HG03280 (cell line): ENCODE measurements at regions not wholly inside any gene's neighbourhood (a gene's known extent, or its start where the extent isn't known, plus 50 kb on each side); places are given as distances from the start of the nearest gene placed in this dataset.

Experiments
- ATAC-seq: cut with Tn5 transposase; IDR thresholded peaks from one replicate; pipeline ENCODE4 v1.9.1; 2021; ENCODE audit warnings: mild to moderate bottlenecking, moderate library complexity; ENCODE audit not compliant: unreplicated experiment

DNA sequence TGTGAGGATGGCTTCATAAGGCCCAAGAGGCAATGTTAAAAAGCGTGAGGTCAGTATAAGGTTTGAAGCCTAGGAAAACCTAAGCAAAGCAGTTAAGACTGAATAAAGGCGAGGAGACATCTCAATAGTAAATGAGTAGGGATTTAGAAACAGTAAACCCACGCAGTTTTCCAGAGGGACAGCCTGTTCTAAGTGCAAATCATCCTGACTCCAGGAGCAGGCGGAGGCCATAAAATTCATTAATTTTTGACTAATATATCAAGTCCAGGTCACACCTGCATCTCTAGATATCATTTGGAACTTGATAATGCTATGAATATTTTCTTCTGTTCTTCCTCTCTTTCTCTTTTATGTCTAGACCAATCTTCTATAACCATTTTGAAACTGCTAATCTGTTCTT lies 597.0 kb upstream of the RGS18 start:
- no peak for ATAC-seq

DNA sequence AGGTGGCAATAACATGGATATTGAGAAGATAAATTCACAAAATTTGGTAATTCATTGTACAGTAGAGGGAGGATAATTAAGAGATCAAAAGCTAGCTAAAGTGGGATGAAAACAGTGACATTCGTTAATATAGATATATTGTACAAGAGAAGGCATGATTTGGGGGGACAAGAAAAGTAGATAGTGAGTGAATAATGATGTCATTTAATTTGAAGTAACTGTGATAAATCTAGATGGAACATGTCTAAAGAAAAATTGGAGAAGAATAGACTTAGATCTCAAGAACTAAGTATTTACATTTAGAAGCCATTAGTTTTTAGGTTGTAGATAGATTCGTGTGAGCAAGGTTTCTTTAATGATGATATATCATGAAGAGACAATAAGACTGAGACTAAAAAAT lies 594.0 kb upstream of the RGS18 start:
- no peak for ATAC-seq

DNA sequence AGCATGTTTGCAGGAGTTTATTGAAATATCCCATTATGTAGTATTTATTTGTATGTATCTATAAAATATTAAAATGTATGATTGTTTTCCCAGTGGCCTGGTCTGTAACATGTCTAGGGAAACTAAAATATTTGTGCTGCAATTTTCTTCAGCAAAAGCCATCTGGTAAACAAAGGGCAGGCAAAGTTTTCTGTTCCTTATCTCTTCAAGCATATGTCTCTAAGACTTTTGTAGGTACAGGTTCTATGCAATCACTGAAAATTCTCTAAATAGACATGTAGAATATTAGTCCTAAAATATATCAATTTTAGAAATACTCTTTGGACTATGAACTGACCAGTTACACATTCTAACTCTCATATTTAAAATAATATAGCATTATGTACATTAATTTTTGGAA lies 585.8 kb upstream of the RGS18 start:
- ATAC-seq: no peak

DNA sequence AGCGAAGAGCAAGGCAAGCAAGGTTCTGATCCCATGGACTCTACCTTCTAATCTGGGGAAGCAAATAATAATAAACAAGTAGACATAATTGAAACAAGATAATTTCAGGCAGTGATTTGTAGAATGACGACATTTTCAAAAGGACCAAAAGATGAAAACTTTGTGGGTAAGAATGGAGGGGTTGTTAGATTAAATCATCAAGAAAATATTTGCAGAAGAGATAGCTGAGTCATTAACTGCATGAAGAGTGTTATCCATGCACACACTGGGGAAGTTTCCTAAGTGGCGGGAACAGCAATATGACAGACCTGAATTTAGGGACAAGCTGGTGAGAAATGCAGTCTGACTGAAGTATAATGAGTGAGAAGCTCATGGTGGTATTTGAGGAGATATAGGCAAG lies 583.1 kb upstream of the RGS18 start:
- ATAC-seq: no peak

DNA sequence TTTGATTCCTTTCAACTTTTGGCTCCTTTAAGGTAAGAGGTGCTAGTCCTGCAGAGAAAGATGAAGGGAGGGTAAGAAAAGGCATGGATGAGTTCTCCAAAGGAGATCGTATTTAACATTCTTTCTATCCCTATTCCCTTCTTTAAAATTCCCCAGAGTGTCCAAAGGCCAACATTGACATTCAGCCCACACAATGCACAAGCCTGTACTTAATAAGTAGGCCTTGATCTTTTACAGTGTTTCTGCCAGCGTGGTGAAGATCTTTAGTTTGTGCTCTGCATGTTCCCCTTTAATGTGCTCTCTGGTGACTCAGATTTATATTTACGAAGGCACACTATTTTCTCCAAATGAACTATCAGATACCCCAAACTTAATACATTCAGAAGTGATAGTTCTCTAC lies 582.5 kb upstream of the RGS18 start:
- no peak for ATAC-seq

DNA sequence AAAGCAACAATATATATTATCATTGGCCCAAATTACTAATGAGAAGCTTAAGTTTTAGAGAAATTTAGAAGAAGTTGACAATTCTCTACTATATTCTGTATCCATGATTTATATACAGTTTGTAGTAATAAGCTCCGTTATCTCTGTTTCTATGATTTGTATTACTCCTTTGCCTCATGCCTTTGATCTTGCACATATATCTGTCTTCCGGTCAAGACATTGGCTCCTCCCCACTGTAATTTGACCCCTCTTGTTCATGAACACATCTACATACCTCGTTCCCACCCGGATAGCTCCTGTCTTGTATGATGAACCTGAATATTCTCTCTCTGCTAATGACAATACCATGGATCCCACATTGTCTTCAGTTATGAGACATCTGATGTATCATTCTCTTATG lies 581.0 kb upstream of the RGS18 start:
- no peak for ATAC-seq

DNA sequence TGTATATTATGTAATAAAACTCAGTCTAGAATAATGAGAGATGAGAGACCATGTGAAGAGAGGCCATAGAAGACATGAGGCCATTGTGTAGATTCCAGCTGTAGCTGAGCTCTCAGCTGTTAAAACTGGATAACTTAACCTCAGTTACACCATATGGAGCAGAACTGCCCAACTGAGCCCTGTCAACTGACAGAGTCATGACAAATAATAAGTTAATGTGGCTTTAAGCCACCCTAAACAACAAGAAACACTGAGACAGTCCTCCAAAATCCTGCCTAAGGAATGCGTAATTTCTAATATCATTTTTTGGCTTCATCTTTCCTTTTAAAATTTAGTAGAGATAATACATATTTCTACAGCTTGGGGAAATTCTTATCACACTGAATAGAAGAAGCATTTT lies 580.0 kb upstream of the RGS18 start:
- no peak for ATAC-seq

DNA sequence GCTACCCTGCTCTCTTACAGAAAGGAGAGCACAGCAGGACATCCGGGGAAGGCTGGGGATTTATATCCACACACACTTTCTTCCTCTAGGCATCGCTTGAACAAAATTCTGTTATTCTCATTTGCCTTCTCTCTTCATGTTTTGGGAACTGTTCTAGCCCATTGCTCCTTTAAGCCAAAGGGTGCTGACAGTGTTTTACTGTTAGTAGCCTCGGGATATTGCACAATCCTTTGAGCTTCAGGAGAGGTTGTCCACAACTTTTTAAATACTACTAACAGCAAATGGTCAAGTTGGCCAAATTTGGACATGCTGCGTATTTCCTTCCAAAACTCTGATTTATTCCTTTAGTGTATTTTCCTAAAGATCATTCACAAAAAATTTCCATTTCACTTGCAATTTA lies 579.2 kb upstream of the RGS18 start:
- no peak for ATAC-seq

DNA sequence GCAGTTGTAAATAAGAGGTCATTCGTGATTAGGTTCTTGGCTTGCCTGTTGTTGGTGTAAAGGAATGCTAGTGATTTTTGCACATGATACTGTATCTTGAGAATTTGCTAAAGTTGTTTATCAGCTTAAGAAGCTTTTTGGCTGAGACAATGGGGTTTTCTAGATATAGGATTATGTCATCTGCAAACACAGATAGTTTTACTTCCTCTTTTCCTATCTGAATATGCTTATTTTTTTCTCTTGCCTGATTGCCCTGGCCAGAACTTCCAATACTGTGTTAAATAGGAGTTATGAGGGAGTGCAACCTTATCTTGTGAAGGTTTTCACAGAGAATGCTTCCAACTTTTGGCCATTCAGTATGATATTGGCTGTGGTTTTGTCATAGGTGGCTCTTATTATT lies 576.1 kb upstream of the RGS18 start:
- peak; percentile 58 for ATAC-seq

DNA sequence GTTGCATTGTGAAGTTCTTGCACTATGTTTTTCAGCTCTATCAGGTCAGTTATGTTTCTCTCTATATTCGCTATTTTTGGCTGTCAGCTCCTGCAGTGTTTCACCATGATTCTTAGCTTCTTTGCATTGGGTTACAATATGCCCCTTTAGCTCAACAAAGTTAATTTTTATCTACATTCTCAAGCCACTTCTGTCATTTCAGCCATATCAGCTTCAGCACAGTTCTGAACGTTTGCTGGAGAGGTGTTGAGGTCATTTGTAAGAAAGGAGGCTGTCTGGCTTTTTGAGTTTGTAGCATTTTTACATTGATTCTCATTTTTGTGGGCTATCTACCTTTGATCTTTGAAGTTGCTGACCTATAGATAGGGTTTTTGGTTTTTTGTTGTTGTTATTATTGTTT lies 573.2 kb upstream of the RGS18 start:
- no peak for ATAC-seq

DNA sequence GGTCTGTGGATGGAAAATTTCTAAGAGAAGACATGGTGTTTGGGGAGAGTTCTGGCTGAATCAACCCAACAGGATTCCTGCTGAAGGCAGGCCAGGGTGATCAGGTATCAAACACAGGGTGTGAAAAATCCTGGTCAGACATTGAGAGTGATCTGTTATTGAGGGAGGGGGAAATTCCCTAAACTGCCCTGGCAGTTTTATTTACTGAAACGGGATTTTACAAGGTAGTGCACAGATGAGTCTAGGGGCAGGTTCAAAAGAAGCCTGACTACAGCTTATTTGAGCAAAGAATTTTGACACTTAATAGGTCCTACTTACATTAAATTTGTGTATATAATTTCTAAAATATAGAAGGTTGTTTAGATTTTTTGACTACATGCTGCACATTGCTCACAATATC lies 569.4 kb upstream of the RGS18 start:
- no peak for ATAC-seq

DNA sequence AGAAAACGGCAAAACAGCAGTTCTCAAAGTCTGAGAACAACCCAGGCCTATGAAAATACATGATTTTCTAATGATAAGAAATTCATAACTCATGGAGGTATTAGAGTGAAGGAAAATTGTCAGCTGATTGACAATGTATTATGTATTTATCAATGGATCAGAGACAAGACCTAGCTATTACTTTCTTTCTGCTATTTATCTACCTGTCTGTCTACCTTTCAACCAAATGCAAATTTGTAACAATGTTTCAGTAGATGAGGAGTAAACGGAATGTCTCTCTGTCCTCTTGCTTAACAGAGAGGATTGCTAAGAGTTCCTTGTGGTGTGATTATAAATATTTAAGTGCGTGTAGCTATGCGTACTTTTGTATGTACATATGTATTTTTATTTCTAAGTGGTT lies 568.7 kb upstream of the RGS18 start:
- ATAC-seq: no peak

DNA sequence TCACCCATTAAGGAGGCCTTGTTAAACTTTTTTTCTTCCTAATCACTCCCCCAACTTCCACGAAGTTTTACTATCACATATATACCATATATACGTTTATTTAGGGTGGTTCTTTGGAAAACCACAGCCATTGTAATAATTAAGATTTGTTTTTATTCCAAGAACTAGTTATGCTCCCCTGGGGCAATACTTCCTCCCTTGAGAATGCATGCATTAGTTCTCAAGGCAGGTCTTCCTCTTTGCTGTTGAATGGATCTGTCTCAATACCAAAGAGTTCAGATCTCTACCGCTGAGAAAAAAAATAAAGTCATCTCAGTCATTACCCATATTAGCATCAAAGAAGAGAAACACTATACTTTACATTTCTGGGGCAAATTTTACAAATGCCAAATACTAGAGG lies 567.7 kb upstream of the RGS18 start:
- no peak for ATAC-seq

DNA sequence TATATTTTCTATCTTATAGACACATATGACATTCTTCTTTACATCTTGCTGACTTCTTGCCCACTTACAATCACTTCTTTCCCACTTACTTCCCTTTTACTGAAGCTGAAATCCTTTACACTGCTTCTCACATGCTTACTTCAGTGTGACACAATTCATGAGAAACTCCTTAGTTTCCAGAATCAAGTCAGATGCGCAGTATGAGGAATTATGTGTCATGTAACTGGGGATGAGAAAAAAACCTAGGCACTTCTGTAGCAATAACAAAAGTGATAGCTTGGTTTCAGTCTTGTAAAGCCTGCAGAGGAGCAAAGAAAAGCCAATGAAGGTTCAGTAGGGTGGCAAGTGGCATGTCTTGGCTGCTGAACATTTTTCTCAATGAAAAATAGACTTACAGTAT lies 566.2 kb upstream of the RGS18 start:
- no peak for ATAC-seq

DNA sequence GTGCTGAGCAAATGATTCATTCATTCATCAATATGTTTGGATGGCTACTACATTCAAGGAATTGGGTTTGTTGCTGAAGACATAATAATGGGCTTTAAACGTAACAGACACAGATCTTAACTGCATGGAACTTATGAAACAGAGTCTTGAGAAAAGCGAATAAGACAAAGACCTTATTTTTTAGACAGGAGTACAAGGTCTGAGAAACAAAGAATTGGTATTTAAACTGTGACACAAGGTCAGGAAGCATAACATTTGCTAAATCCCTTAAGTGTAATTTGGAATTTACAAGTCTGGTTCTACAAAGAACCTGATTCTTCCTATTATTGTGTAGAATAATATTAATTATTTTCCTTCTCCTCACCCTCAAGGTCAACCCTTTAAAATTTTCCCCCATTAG lies 565.4 kb upstream of the RGS18 start:
- ATAC-seq: no peak

DNA sequence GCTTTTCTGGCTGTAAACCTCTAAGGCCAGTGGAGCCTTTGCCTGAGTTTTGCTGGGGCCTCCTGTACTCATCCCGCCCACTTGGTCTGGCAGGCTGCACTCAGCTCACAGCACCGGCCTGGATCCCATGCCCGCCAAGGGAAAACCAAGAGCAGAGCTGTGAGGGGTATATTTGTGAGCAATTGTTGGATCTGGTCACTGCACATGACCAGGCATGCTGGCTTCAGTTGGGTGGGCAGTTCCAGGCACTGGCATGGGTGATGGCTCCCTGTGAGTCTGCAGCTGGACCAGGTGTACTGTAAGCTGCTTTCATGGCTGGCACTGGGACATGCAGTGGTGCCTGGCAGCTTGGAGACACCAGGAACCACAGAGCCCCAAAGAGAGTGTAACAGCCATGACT lies 563.1 kb upstream of the RGS18 start:
- ATAC-seq: no peak

DNA sequence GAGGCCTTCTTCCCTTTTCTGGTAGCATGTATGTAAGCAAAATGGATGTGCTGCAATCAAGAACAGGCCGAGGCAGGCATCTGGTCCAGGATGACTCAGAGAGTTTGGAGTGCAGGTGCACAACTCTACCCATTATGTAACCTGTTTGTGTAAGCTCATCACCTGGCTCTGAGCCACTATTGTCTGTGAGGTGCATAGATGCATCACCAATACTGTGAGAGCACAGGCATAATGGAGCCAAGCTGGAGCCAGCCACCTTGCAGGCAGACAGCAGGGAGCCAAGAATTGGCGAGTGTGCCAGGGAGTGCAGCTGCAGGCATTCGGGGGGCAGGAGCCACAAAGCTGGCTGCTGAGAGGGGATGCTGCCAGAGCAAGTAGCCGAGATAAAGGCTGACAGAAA lies 549.9 kb upstream of the RGS18 start:
- ATAC-seq: no peak

DNA sequence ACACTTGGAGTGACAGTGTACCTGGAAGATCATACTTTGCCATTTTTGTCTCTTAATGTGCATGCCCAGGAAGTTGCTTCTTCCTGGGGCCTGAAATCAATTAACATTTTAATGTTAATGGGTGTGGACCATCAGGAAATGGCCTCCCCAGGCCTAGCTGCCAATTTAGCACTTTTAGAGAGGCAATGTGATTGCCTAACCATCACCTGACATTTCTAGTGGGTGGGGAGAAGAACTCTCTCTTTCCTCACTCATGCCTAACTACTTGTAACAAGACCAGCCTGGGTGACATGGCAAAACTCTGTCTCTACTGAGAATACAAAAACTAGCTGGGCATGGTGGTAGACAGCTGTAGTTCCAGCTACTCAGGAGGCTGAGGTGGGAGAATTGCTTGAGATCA lies 549.0 kb upstream of the RGS18 start:
- no peak for ATAC-seq

DNA sequence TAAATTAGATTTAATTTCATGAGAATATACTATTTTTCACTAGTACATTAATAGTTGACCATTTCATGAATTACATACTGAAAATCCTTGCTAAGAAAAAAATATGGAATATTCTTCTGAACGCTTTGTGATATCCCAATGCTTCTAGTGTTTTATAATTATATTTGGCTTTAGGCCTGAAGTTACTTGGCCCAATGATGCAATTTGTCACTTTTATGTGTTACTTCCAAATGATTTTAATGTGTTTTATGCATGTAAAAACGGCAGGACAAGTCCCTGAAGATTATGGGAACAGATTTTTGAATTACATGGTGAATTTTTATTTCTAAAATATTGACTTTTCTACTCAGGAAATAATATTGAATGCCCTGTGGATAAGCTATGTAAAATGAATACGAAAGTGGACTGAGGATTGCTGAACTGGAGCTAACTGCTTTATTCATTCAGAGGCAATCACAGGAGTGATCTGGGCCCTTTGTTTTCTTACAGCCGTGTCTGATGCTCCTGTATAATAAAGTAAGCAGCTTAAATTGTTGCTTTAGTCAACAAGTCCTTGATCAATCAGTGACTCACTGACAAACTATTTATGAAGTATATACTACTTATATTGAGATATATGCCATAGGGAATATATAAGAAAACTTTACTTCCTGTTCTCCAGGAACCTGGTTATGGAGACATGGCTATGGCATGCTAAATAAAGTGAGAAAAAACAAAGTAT lies 543.0 kb upstream of the RGS18 start:
- no peak for ATAC-seq

DNA sequence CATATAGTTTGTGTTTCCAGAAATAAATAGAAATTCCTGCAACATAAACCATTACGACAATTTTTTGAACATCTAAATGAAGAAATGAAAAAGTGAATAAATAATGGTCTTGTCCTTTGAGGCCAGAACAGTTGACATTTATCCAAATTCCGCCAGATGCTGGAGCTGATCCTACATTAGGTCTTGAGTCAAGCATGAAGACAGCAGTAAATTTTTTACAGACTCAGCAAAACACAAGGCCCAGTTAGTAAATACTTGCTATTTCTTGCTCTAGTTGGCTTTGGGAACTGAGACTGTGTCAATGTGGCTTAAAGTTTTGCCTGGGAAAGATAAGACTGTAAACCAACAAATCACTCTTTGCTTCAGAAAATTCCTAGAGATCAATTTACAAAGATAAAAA lies 540.1 kb upstream of the RGS18 start:
- no peak for ATAC-seq

DNA sequence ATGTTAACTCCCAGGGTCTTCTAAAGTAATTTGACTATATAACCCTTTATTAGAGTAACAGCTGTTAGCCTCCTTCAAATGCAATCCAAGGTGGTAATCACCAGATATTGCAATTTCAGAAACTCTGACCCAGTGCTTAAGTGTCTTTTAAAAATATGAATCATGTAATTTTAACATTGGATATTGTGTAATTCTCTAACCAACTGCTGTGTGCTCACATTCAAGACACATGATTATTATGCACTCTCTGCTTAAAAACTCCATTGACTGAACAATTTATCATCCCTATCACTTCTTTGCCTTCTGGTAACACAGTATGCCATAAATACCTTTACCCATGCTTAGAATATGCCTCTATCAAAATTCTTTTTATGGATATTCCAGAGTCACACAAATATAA lies 537.4 kb upstream of the RGS18 start:
- ATAC-seq: no peak

DNA sequence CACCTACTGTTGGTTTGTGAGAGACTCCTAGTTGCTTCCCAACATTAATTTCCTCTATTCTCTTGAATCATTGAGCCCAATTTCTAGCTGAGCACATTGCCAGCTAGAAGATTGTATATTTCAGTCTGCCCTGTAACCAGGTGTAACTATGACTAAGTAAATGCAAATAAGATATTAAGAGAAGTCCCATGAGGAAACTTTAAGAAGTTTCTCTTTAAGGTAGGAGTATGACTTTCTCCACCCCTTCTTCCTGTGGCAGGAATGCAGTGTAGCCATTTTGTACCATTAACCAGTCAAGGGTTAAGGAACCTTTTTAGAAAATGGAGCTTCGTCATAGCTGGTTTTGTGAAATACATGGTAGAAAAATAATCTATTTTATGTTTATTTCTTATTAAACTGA lies 534.2 kb upstream of the RGS18 start:
- ATAC-seq: no peak

DNA sequence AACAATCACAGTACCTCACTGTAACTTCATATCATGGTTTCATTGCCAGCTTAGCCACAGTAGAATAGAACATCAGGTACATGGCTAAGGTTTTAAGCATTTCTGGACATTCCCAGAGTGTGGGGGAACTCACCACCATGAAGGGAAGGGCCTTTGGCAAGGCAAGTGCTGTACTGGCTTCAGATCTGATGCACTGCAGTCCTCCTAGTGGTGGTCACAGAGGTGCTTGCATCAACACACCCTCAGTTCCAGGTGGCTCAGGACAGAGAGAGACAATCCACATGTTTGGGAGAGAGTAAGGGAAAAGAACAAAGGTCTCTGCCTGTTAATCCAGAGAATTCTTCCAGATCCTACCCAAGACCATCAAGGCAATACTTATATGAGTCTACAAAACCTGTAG lies 528.4 kb upstream of the RGS18 start:
- ATAC-seq: no peak
